Lung (tissue), 11 donors: ENCODE measurements at regions not wholly inside any gene's neighbourhood (a gene's known extent, or its start where the extent isn't known, plus 50 kb on each side); places are given as distances from the start of the nearest gene placed in this dataset.

Experiments used
- ATAC-seq: fragments of 200-7000 bp; cut with Tn5 transposase; one replicate; pipeline ENCODE4 v1.9.1; 2020; ENCODE audit warnings: moderate number of reproducible peaks; ENCODE audit not compliant: insufficient read depth, low FRiP score
- DNase-seq, 3 donors: peaks; one replicate each; pipeline ENCODE4 v3.0.0-alpha.2; 2013 to 2017
- H3K27ac ChIP-seq, 2 donors: one replicate each; pipeline ENCODE4 v1.5.1; 2013; ENCODE audit warnings: mild to moderate bottlenecking in 2 of 2, moderate library complexity in 2 of 2, control low read depth in 1 of 2, inconsistent platforms in 1 of 2, low read depth in 1 of 2, low read length in 1 of 2
- H3K27me3 ChIP-seq, 3 donors: one replicate each; pipeline ENCODE4 v1.5.1; 2013; ENCODE audit warnings: low read length in 2 of 3; ENCODE audit not compliant: control insufficient read depth in 3 of 3, insufficient read depth in 3 of 3
- H3K36me3 ChIP-seq, 4 donors: one replicate each; pipeline ENCODE4 v1.5.1; 2013; ENCODE audit warnings: low read length in 4 of 4, mild to moderate bottlenecking in 1 of 4, moderate library complexity in 1 of 4; ENCODE audit not compliant: control insufficient read depth in 4 of 4, insufficient read depth in 4 of 4
- H3K4me1 ChIP-seq, 5 donors: one replicate each; pipeline ENCODE4 v1.5.1; 2013; ENCODE audit warnings: low read length in 5 of 5, mild to moderate bottlenecking in 2 of 5, moderate library complexity in 1 of 5; ENCODE audit not compliant: control insufficient read depth in 5 of 5, insufficient read depth in 5 of 5
- H3K4me3 ChIP-seq: one replicate; pipeline ENCODE4 v1.5.1; 2013; ENCODE audit warnings: mild to moderate bottlenecking, control low read depth, moderate library complexity
- H3K9ac ChIP-seq, 2 donors: one replicate each; pipeline ENCODE4 v1.5.1; 2013; ENCODE audit warnings: low read length in 2 of 2, control low read depth in 1 of 2; ENCODE audit not compliant: insufficient read depth in 1 of 2
- H3K9me3 ChIP-seq, 4 donors: one replicate each; pipeline ENCODE4 v1.5.1; 2013; ENCODE audit warnings: low read length in 3 of 4, mild to moderate bottlenecking in 1 of 4, moderate library complexity in 1 of 4; ENCODE audit not compliant: control insufficient read depth in 4 of 4, insufficient read depth in 3 of 4
- WGBS, 2 donors: extraction: QIAGEN DNeasy Blood & Tissue Kit; methylation state at CpG; one replicate each; pipeline ENCODE4 v1.1.7; 2013; 5-methylcytosine and 5-hydroxymethylcytosine counted together
- TF ChIP-seq, protein P1 (sequence below): IDR thresholded peaks from 2 replicates; pipeline ENCODE4 v1.5.1; 2012; ENCODE audit warnings: mild to moderate bottlenecking; ENCODE audit errors: control extremely low read depth, extremely low read depth
- donor health status: control.
- donor health status: control.
- donor health status: Bipolar disorder and iron deficiency.
- donor health status: healthy.
- donor health status: DM: yes; HTN: yes; CAD: no.

DNA sequence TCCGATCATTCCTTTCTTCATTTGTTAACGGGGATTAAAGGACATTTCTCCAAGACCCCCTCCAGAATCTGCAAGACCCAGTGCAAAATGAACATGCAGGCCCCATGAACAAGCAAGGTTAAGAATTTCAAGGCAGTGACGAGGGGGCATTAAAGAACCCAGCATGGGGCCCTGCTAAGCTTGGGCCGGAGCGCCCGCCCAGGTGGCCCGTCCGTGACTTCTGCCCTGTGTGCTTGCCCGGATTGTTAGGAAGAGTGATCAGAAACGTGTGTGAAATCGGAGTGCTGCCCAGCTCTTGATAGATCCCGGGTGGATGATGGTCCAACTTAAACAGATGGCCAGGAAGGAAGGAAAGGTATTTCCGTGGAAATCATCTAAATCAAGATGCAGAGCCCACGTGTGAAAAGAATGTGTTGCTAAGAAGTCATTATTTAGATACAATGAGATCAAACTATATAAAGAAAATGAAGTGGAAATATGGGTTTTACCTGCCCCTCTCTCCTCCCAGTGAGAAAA is 213.6 kb downstream of the KLF6 start:
- TF ChIP-seq, protein P1, sequence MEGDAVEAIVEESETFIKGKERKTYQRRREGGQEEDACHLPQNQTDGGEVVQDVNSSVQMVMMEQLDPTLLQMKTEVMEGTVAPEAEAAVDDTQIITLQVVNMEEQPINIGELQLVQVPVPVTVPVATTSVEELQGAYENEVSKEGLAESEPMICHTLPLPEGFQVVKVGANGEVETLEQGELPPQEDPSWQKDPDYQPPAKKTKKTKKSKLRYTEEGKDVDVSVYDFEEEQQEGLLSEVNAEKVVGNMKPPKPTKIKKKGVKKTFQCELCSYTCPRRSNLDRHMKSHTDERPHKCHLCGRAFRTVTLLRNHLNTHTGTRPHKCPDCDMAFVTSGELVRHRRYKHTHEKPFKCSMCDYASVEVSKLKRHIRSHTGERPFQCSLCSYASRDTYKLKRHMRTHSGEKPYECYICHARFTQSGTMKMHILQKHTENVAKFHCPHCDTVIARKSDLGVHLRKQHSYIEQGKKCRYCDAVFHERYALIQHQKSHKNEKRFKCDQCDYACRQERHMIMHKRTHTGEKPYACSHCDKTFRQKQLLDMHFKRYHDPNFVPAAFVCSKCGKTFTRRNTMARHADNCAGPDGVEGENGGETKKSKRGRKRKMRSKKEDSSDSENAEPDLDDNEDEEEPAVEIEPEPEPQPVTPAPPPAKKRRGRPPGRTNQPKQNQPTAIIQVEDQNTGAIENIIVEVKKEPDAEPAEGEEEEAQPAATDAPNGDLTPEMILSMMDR, result no peak
- Histone ChIP-seq H3K9ac (no peak overlapping the region), H3K27me3 (no peaks in the 10 kb centered on the region), H3K27ac (no peak overlapping the region), H3K9me3 (no peaks in the 10 kb centered on the region), H3K4me3 (no peak overlapping the region), H3K4me1 (peaks cover 0 to 13% (median 4%) of the 10 kb centered on the region in 5 donors), H3K36me3 (no peaks in the 10 kb centered on the region)
- ATAC-seq, result no peak
- 90 to 93% methylated on average over 14 of the region's 14 CpGs for WGBS, 2 donors
- no peak for DNase-seq

DNA sequence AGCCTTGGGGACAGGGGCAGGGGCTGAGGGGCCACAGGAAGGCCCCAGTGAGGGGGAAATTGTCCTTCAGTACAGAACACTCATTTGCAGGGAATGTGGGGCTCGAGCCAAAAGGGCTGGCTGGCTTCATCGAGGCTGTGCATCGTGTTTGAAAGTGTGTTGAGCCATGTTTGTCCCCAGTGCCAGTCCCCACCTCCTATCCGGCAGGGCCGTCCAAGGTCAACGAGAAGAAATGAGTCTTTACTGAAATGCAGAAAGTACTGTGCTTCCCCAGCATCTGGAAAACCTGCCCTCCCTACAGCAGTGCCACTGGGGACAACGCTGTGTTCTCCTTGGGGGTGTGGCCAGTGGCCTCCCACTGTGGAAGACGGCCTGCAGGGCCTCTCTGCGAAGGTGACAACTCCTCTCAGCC is 214.1 kb downstream of the KLF6 start:
- H3K4me3 ChIP-seq, result no peak overlapping the region
- DNase-seq (peak; percentile 22 to 44 (median 29)), ATAC-seq (no peak)
- H3K36me3 ChIP-seq, result no peaks in the 10 kb centered on the region
- no peaks in the 10 kb centered on the region for H3K27me3 ChIP-seq
- peaks cover 0 to 13% (median 4%) of the 10 kb centered on the region in 5 donors for H3K4me1 ChIP-seq
- 74 to 85% methylated on average over 9 of the region's 9 CpGs for WGBS, 2 donors
- TF ChIP-seq, protein P1, result no peak
- H3K9me3 ChIP-seq, result peaks cover 0 to 2% (median under 1%) of the 10 kb centered on the region in 4 donors
- no peak overlapping the region for H3K9ac ChIP-seq
- no peak overlapping the region for H3K27ac ChIP-seq

DNA sequence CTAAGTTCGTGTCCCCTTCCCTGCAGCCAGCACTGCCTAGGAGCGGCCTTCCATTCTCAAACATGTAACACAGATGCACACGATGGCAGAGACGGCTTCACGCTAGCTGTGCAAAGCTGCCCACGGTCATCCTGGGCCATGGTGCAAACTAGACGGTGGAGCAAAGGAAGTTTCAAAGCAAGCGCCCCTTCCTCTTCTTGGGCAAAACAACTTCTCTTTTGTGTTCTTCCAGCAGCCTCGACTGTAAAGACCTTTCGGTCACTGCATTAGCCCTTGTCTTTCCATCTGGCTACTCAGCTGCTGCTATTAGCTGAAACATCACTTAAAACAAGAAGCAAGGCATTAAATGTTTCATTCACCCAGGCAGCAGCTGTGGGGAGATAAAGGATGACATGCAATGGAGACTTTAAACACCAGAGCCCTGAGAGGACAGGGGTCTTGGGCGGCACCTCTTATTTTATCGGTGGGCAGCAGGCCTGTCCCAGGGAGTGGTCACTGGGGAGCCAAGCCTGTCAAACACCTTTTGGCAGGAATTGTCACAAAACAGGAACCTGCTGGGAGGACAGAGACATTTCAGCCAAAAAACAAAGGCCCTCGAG is 214.8 kb downstream of the KLF6 start:
- TF ChIP-seq, protein P1, result no peak
- Histone ChIP-seq H3K4me1 (peaks cover 0 to 13% (median 4%) of the 10 kb centered on the region in 5 donors), H3K9me3 (peaks cover 0 to 6% (median 2%) of the 10 kb centered on the region in 4 donors), H3K4me3 (no peak overlapping the region), H3K27me3 (no peaks in the 10 kb centered on the region), H3K36me3 (no peaks in the 10 kb centered on the region), H3K9ac (no peak overlapping the region), H3K27ac (no peak overlapping the region)
- WGBS, 2 donors, result 48 to 77% methylated on average over 13 of the region's 13 CpGs
- ATAC-seq (no peak), DNase-seq (peak in 2 of 3 donors; percentile 27 to 29)
